WTC11 (cell line): ENCODE measurements at regions not wholly inside any gene's neighbourhood (a gene's known extent, or its start where the extent isn't known, plus 50 kb on each side); places are given as distances from the start of the nearest gene placed in this dataset.

ENCODE experiments used
- ATF6 ChIP-seq: sonication (generic); formaldehyde crosslinking; IDR thresholded peaks from 2 replicates; pipeline ENCODE4 v1.8.1; 2023; ENCODE audit warnings: mild to moderate bottlenecking, missing genetic modification reagents
- CREB1 ChIP-seq: sonication (generic); formaldehyde crosslinking; IDR thresholded peaks from 2 replicates; pipeline ENCODE4 v1.8.0; 2023; ENCODE audit warnings: mild to moderate bottlenecking, missing genetic modification reagents
- CREM ChIP-seq: sonication (generic); formaldehyde crosslinking; IDR thresholded peaks from 2 replicates; pipeline ENCODE4 v1.8.1; 2022; ENCODE audit warnings: mild to moderate bottlenecking, missing genetic modification reagents, moderate library complexity
- ESRRA ChIP-seq: sonication (generic); formaldehyde crosslinking; IDR thresholded peaks from 2 replicates; pipeline ENCODE4 v1.8.1; 2022; ENCODE audit warnings: mild to moderate bottlenecking, missing genetic modification reagents, borderline replicate concordance
- FOXJ3 ChIP-seq: sonication (generic); formaldehyde crosslinking; IDR thresholded peaks from 2 replicates; pipeline ENCODE4 v1.9.0; 2021; ENCODE audit warnings: missing genetic modification reagents, mild to moderate bottlenecking, borderline replicate concordance
- IRF2 ChIP-seq: sonication (generic); formaldehyde crosslinking; IDR thresholded peaks from 2 replicates; pipeline ENCODE4 v1.8.0; 2022; ENCODE audit warnings: low read depth, missing genetic modification reagents, borderline replicate concordance
- PRRX2 ChIP-seq: fragments of 250-450 bp; sonication (Bioruptor Pico); IDR thresholded peaks from 2 replicates; pipeline ENCODE4 v1.8.0; 2021; ENCODE audit warnings: mild to moderate bottlenecking
- ZNF232 ChIP-seq: sonication (generic); formaldehyde crosslinking; IDR thresholded peaks from 2 replicates; pipeline ENCODE4 v1.8.0; 2022; ENCODE audit warnings: mild to moderate bottlenecking, missing genetic modification reagents
- ZNF416 ChIP-seq: fragments of 250-450 bp; sonication (Bioruptor Pico); IDR thresholded peaks from 2 replicates; pipeline ENCODE4 v1.9.0; 2021; ENCODE audit warnings: mild to moderate bottlenecking, inconsistent platforms
- TF ChIP-seq, protein P1 (sequence below): fragments of 200-600 bp; IDR thresholded peaks from 2 replicates; pipeline ENCODE4 v1.8.0; 2022; ENCODE audit warnings: antibody characterized with exemption
- TF ChIP-seq, protein P2 (sequence below): sonication (generic); formaldehyde crosslinking; IDR thresholded peaks from 2 replicates; pipeline ENCODE4 v1.8.1; 2022; ENCODE audit warnings: missing genetic modification reagents, borderline replicate concordance

GRCh38 chr2:103798291-103798690 lies 1036.5 kb downstream of the TMEM182 start:
- TF ChIP-seq, protein P1, sequence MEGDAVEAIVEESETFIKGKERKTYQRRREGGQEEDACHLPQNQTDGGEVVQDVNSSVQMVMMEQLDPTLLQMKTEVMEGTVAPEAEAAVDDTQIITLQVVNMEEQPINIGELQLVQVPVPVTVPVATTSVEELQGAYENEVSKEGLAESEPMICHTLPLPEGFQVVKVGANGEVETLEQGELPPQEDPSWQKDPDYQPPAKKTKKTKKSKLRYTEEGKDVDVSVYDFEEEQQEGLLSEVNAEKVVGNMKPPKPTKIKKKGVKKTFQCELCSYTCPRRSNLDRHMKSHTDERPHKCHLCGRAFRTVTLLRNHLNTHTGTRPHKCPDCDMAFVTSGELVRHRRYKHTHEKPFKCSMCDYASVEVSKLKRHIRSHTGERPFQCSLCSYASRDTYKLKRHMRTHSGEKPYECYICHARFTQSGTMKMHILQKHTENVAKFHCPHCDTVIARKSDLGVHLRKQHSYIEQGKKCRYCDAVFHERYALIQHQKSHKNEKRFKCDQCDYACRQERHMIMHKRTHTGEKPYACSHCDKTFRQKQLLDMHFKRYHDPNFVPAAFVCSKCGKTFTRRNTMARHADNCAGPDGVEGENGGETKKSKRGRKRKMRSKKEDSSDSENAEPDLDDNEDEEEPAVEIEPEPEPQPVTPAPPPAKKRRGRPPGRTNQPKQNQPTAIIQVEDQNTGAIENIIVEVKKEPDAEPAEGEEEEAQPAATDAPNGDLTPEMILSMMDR: no peak
- TF ChIP-seq, protein P2, sequence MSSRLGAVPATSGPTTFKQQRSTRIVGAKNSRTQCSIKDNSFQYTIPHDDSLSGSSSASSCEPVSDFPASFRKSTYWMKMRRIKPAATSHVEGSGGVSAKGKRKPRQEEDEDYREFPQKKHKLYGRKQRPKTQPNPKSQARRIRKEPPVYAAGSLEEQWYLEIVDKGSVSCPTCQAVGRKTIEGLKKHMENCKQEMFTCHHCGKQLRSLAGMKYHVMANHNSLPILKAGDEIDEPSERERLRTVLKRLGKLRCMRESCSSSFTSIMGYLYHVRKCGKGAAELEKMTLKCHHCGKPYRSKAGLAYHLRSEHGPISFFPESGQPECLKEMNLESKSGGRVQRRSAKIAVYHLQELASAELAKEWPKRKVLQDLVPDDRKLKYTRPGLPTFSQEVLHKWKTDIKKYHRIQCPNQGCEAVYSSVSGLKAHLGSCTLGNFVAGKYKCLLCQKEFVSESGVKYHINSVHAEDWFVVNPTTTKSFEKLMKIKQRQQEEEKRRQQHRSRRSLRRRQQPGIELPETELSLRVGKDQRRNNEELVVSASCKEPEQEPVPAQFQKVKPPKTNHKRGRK (CRISPR knock-in tag): no peak
- no peak for TF ChIP-seq CREB1 (CRISPR knock-in tag)
- no peak for TF ChIP-seq ZNF232
- no peak for TF ChIP-seq ESRRA (CRISPR knock-in tag)
- no peak for TF ChIP-seq ATF6
- TF ChIP-seq PRRX2 (CRISPR knock-in tag): no peak
- no peak for TF ChIP-seq CREM
- no peak for TF ChIP-seq ZNF416 (CRISPR knock-in tag)
- no peak for TF ChIP-seq FOXJ3 (CRISPR knock-in tag)
- TF ChIP-seq IRF2 (CRISPR knock-in tag): no peak
